Astrocyte of the cerebellum (primary cell): ENCODE measurements at regions not wholly inside any gene's neighbourhood (a gene's known extent, or its start where the extent isn't known, plus 50 kb on each side); places are given as distances from the start of the nearest gene placed in this dataset.
"Not testable (repeated sequence)": the region's sequence is repeated elsewhere in the genome, so short reads cannot be mapped to it uniquely, and the experiment has no call there.

Source experiments
- DNase-seq: peaks from one replicate; pipeline ENCODE4 v3.0.0-alpha.2; 2011; ENCODE audit warnings: low read depth
- H3K4me3 ChIP-seq: 2 replicates; pipeline ENCODE4 v1.5.1; 2011; ENCODE audit warnings: mild to moderate bottlenecking, low read depth, low read length, moderate library complexity
- in situ Hi-C: cut with HindIII; loops from 2 replicates; pipeline ENCODE4 v1.10.0; 2017; ENCODE audit warnings: low sequenced_read_pairs
- TF ChIP-seq, protein P1 (sequence below): IDR thresholded peaks from 2 replicates; pipeline ENCODE4 v1.5.1; 2012; ENCODE audit warnings: low read length, low read depth, moderate library complexity, mild to moderate bottlenecking; ENCODE audit errors: missing control alignments

DNA sequence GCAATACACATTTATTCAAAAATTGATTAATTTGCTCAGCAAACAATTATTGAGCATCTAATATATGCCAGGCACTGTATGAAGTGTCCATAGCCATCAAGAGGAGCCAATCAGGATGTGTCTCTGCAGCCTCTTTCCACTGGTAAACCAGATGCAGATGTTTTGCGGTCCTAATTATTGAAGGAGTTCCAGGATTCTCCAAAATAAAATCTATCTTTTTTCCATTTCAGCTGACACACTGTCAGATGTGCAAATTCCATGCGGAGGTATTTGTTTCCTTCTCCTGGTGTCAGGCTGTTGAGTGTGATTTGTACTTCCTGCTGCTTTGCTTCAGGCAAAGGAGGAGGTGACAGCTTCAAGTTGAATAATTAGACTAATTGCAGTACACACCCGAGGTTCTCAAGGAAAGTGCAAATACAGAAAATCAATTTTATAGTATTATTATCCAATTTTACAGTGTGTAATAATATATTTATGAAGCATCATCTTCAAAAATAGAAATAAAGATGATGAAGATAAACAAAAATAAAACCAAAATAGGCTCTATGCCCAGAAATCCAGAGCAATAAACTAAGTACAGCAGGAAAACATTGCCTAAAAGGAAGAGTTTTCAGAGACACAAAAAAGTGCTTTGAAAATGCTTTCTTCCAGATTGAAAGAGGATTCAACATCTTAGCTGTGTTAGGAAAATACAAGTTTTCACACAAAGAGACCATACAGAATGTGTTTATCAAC, 1352.9 kb upstream of the CHAC2 start:
- TF ChIP-seq, protein P1, sequence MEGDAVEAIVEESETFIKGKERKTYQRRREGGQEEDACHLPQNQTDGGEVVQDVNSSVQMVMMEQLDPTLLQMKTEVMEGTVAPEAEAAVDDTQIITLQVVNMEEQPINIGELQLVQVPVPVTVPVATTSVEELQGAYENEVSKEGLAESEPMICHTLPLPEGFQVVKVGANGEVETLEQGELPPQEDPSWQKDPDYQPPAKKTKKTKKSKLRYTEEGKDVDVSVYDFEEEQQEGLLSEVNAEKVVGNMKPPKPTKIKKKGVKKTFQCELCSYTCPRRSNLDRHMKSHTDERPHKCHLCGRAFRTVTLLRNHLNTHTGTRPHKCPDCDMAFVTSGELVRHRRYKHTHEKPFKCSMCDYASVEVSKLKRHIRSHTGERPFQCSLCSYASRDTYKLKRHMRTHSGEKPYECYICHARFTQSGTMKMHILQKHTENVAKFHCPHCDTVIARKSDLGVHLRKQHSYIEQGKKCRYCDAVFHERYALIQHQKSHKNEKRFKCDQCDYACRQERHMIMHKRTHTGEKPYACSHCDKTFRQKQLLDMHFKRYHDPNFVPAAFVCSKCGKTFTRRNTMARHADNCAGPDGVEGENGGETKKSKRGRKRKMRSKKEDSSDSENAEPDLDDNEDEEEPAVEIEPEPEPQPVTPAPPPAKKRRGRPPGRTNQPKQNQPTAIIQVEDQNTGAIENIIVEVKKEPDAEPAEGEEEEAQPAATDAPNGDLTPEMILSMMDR: no peak
- in situ Hi-C loops: no loop called here
- DNase-seq: no peak
- H3K4me3 ChIP-seq: no peak overlapping the region

DNA sequence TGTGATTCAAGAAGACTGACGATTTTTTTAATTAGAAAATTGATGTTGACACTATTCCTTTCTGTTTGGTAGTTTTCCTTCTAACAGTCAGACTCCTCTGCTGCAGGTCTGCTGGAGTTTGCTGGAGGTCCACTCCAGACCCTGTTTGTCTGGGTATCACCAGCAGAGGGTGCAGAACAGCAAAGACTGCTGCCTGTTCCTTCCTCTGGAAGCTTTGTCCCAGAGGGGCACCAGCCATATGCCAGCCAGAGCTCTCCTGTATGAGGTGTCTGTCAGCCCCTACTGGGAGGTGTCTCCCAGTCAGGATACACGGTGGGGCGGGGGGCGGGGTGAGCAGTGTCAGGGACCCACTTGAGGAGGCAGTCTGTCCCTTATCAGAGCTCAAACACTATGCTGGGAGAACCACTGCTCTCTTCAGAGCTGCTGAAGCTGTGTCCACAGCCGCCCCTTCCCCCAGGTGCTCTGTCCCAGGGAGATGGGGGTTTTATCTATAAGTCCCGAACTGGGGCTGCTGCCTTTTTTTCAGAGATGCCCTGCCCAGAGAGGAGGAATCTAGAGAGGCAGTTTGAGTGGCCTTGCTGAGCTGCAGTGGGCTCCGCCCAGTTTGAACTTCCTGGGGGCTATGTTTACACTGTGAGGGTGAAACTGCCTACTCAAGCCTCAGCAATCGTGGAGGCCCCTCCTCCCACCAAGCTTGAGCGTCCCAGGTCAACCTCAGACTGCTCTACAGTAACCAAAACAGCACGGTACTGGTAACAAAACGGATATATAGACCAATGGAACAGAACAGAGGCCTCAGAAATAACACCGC, 1358.1 kb upstream of the CHAC2 start:
- DNase-seq, in situ Hi-C loops: not testable (repeated sequence)

DNA sequence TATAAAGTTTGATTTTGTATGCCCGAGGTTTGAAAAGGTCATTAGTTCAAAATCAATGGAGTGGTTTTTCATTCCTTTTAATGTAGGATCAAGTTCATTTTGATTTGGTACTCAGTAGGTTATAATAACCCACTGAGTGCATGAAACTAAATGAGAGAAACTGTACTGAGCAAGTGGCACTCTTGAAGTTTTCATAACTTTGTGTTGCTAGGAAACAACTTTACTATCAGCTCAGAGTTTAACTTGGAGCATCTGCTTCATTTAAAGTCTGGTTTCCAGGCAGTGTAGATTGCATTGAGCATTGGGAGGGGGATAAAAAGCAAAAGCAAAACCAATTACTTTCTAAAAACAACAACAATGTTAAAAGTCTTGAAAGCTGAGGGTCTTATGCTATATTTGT, 1361.6 kb upstream of the CHAC2 start:
- H3K4me3 ChIP-seq: no peak overlapping the region
- TF ChIP-seq, protein P1: no peak
- in situ Hi-C loops: no loop called here
- DNase-seq: no peak

More for the DNA sequence above, 1358.1 kb upstream of the CHAC2 start:
- H3K4me3 ChIP-seq: not testable (repeated sequence)

DNA sequence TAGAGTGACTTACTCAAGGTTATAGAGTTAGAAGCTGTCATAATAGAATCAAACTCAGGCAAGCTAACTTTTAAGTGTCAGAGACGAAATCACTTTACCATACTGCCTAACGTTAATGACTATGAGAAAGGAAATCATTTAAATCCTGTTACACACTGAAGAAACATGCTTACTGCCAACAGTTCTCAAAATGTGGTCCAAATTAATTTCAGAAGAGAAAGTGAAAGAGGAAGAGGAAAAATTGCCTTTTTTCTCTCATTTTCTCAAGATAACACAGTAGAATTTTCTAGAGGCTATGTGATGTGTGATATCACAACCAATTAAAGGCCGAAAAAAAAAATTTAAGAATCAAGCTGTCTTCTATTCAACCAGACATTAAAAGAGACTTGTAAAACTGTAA, 1362.7 kb upstream of the CHAC2 start:
- no peak for DNase-seq
- TF ChIP-seq, protein P1: no peak
- in situ Hi-C loops: no loop called here
- H3K4me3 ChIP-seq: no peak overlapping the region

DNA sequence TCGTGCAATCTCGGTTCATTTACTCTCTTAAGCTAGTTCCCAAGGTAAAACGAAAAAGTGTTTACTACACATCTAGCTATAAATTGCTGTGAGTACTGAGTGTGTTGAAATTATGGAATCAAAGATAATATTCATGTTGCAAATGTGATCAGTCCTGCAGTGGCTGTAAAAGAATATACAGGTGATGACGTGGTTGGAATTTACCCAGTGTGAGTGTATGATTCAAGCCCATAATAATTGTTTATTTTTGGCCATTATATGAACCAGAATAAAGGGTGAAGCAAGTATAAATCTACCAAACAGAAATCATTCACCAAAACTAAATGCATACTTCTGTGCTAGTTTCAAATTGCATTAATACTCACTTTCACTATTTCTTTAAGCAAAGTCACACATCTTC, 1363.6 kb upstream of the CHAC2 start:
- no peak for DNase-seq
- TF ChIP-seq, protein P1: no peak
- in situ Hi-C loops: no loop called here
- H3K4me3 ChIP-seq: no peak overlapping the region

DNA sequence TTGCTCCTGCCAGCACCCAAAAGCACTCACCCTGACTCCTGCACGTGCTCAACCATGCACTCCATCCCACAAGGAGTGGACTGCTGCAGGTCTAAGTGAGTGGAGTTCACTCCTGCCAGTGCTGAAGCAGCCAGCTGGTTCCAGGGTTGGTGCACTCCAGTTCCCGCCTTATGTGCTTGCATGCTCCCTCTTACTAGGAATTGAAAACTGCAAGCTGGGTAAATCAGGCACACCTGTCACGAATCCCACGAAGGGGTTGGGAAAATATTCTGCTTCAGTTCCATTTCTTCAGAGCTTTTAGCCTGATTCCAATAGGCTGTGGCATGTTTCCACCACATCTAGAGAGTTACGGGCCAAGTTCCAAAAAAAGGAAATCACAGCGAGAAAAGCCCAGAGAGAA, 1365.5 kb upstream of the CHAC2 start:
- in situ Hi-C loops: no loop called here

More for the DNA sequence above, 1365.5 kb upstream of the CHAC2 start:
- no peak overlapping the region for H3K4me3 ChIP-seq
- TF ChIP-seq, protein P1: no peak
- no peak for DNase-seq
